ENCODE measurements at regions not wholly inside any gene's neighbourhood (a gene's known extent, or its start where the extent isn't known, plus 50 kb on each side); places are given as distances from the start of the nearest gene placed in this dataset.

GRCh38 chr4:129336457-129337227, 240.7 kb downstream of the C4orf33 start:
- Histone ChIP-seq H3K9me3 (ENCODE audit: low read depth) (no peaks in the 10 kb centered on the region), H3K27me3 (replicated peaks; ENCODE audit: insufficient read depth) (0 out of 2 replicates have a peak, but pooled peaks cover 8% of the 10 kb centered on the region), H3K9ac (no peak overlapping the region), H2AFZ (no peak overlapping the region), H3K36me3 (ENCODE audit: low read depth) (no peaks in the 10 kb centered on the region), H3K9me2 (ENCODE audit: insufficient read depth) (no peaks in the 10 kb centered on the region), H3F3A (ENCODE audit: insufficient read depth) (no peaks in the 10 kb centered on the region), H4K20me1 (ENCODE audit: insufficient read depth) (no peaks in the 10 kb centered on the region), H3K4me3 (no peak overlapping the region), H3K4me1 (ENCODE audit: insufficient read depth) (no peaks in the 10 kb centered on the region), H3K27ac (no peak overlapping the region), H3K79me2 (ENCODE audit: insufficient read depth) (no peaks in the 10 kb centered on the region), H3K4me2 (ENCODE audit: unreplicated experiment) (no peak overlapping the region)
- TF ChIP-seq EZH2 (IDR thresholded peaks at IDR 0.05; ENCODE audit: insufficient read depth, poor library complexity, severe bottlenecking) (no peak), EZH2phosphoT487 (IDR thresholded peaks at IDR 0.05; ENCODE audit: insufficient read depth, low read depth) (no peak)
- no peak for DNase-seq
- in situ Hi-C loops (cut with MboI) = loop anchor here (25.0 kb wide), 1 partner anchor 1149 kb away; no protein-coding TSS in a partner anchor
- 29 to 35% methylated on average over 4 of the region's 4 CpGs for WGBS, 2 experiments (ENCODE audit: low coverage in 1 of 2, low lambda C conversion rate in 2 of 2, missing lambda C conversion rate in 2 of 2)

- no peaks in the 10 kb centered on the region for H4K20me1 ChIP-seq (ENCODE audit: insufficient read depth)
- H3K79me2 ChIP-seq (ENCODE audit: insufficient read depth) = no peaks in the 10 kb centered on the region
- H3K4me1 ChIP-seq (ENCODE audit: insufficient read depth) = peaks cover 3% of the 10 kb centered on the region; the same call in 1 of the 2 replicates
- no peaks in the 10 kb centered on the region for H3K36me3 ChIP-seq (ENCODE audit: low read depth)
- H3F3A ChIP-seq (ENCODE audit: insufficient read depth) = no peaks in the 10 kb centered on the region
- no peaks in the 10 kb centered on the region for H3K9me3 ChIP-seq (ENCODE audit: low read depth)
- H2AFZ ChIP-seq = no peak overlapping the region
- H3K4me3 ChIP-seq = no peak overlapping the region
- no peak for TF ChIP-seq EZH2 (IDR thresholded peaks at IDR 0.05; ENCODE audit: insufficient read depth, poor library complexity, severe bottlenecking)
- TF ChIP-seq EZH2phosphoT487 (IDR thresholded peaks at IDR 0.05; ENCODE audit: insufficient read depth, low read depth) = no peak
- H3K27ac ChIP-seq = no peak overlapping the region
- H3K27me3 ChIP-seq (replicated peaks; ENCODE audit: insufficient read depth) = 0 out of 2 replicates have a peak, but pooled peaks cover 8% of the 10 kb centered on the region
- no peak overlapping the region for H3K9ac ChIP-seq
- no peak for DNase-seq
- H3K4me2 ChIP-seq (ENCODE audit: unreplicated experiment) = no peak overlapping the region
- in situ Hi-C loops (cut with MboI) = loop anchor here (25.0 kb wide), 1 partner anchor 1150 kb away; no protein-coding TSS in a partner anchor
- no peaks in the 10 kb centered on the region for H3K9me2 ChIP-seq (ENCODE audit: insufficient read depth)
- 20 to 21% methylated on average over 4 of the region's 4 CpGs for WGBS, 2 experiments (ENCODE audit: low coverage in 1 of 2, low lambda C conversion rate in 2 of 2, missing lambda C conversion rate in 2 of 2)
Measured at GRCh38 chr4:129337228-129337620, 241.3 kb downstream of the C4orf33 start.

- Histone ChIP-seq H3F3A (ENCODE audit: insufficient read depth) (peaks cover 5% of the 10 kb centered on the region), H3K4me1 (ENCODE audit: insufficient read depth) (peaks cover 17% of the 10 kb centered on the region), H3K4me3 (peak overlapping the region; percentile 72), H3K9ac (peak overlapping the region; percentile 61), H3K9me2 (ENCODE audit: insufficient read depth) (no peaks in the 10 kb centered on the region), H3K27ac (peak overlapping the region; percentile 56), H3K9me3 (ENCODE audit: low read depth) (no peaks in the 10 kb centered on the region), H4K20me1 (ENCODE audit: insufficient read depth) (no peaks in the 10 kb centered on the region), H3K4me2 (ENCODE audit: unreplicated experiment) (peak overlapping the region; percentile 98), H3K36me3 (ENCODE audit: low read depth) (no peaks in the 10 kb centered on the region), H2AFZ (peak overlapping the region; percentile 86), H3K27me3 (replicated peaks; ENCODE audit: insufficient read depth) (no peaks in the 10 kb centered on the region), H3K79me2 (ENCODE audit: insufficient read depth) (no peaks in the 10 kb centered on the region)
- in situ Hi-C loops (cut with MboI) = loop anchor here (10.0 to 25.0 kb wide), 2 partner anchors 292 to 1156 kb away; no protein-coding TSS in a partner anchor
- peak; percentile 89 for DNase-seq
- WGBS, 2 experiments (ENCODE audit: low coverage in 1 of 2, low lambda C conversion rate in 2 of 2, missing lambda C conversion rate in 2 of 2) = 5 to 9% methylated on average over 5 of the region's 5 CpGs
- TF ChIP-seq EZH2 (IDR thresholded peaks at IDR 0.05; ENCODE audit: insufficient read depth, poor library complexity, severe bottlenecking) = no peak
- TF ChIP-seq EZH2phosphoT487 (IDR thresholded peaks at IDR 0.05; ENCODE audit: insufficient read depth, low read depth) = no peak
Measured at GRCh38 chr4:129342819-129343408, 247.0 kb downstream of the C4orf33 start.

DNA sequence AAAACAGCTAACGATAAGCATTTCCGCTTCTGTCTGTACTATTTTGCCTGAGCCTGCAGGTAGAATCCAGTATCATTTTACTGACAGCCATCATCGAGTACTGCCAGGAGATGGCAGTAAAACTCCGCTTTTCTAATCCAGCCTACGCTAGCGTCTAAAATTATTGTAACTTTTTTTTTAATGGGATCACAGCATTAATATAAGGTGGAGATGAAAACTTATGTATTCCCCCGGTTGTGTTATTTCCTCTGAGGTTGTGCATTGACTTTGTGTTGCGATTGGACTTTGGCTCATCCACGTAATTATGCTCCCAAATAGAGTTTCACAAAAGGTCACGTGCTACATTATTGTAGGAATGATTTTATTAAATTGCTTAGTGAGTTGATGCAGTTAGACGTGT, 248.1 kb downstream of the C4orf33 start:
- peak; percentile 66 for DNase-seq
- Histone ChIP-seq H3K4me3 (peak overlapping the region; percentile 72), H3K9me3 (ENCODE audit: low read depth) (no peaks in the 10 kb centered on the region), H3K9me2 (ENCODE audit: insufficient read depth) (no peaks in the 10 kb centered on the region), H3K9ac (no peak overlapping the region), H3K4me2 (ENCODE audit: unreplicated experiment) (peak overlapping the region; percentile 98), H3F3A (ENCODE audit: insufficient read depth) (peaks cover 5% of the 10 kb centered on the region), H3K27me3 (replicated peaks; ENCODE audit: insufficient read depth) (0 out of 2 replicates have a peak, but pooled peaks cover 6% of the 10 kb centered on the region), H3K79me2 (ENCODE audit: insufficient read depth) (no peaks in the 10 kb centered on the region), H2AFZ (peak overlapping the region; percentile 33; the same call in 1 of the 2 replicates), H4K20me1 (ENCODE audit: insufficient read depth) (no peaks in the 10 kb centered on the region), H3K4me1 (ENCODE audit: insufficient read depth) (peaks cover 17% of the 10 kb centered on the region), H3K27ac (no peak overlapping the region), H3K36me3 (ENCODE audit: low read depth) (no peaks in the 10 kb centered on the region)
- in situ Hi-C loops (cut with MboI) = loop anchor here (10.0 to 25.0 kb wide), 2 partner anchors 291 to 1157 kb away; no protein-coding TSS in a partner anchor
- TF ChIP-seq EZH2 (IDR thresholded peaks at IDR 0.05; ENCODE audit: insufficient read depth, poor library complexity, severe bottlenecking) (no peak), EZH2phosphoT487 (IDR thresholded peaks at IDR 0.05; ENCODE audit: insufficient read depth, low read depth) (no peak)
- 12 to 13% methylated on average over 11 of the region's 11 CpGs for WGBS, 2 experiments (ENCODE audit: low coverage in 1 of 2, low lambda C conversion rate in 2 of 2, missing lambda C conversion rate in 2 of 2)

All from GM23248 (cell line).